Motor neuron (in vitro differentiated cells): ENCODE measurements at regions not wholly inside any gene's neighbourhood (a gene's known extent, or its start where the extent isn't known, plus 50 kb on each side); places are given as distances from the start of the nearest gene placed in this dataset.
A peak's percentile ranks its signal among the peaks of the same experiment; 100 is the strongest.
"Not testable (repeated sequence)": the region's sequence is repeated elsewhere in the genome, so short reads cannot be mapped to it uniquely, and the experiment has no call there.

Experiments used
- ATAC-seq, 8 experiments: fragments of 200-7000 bp; cut with Tn5 transposase; replicated peaks in 6 of 8; 2 replicates each; pipeline ENCODE4 v1.8.0; 2021; ENCODE audit warnings: mild to moderate bottlenecking in 8 of 8, moderate library complexity in 8 of 8
- H3K27ac ChIP-seq, 2 donors: fragments of 250-450 bp; sonication (Bioruptor Pico); 2 replicates each; pipeline ENCODE4 v1.9.0; 2021; ENCODE audit warnings: antibody characterized with exemption in 2 of 2, mild to moderate bottlenecking in 2 of 2, moderate library complexity in 1 of 2
- H3K4me1 ChIP-seq, 2 donors: fragments of 250-450 bp; sonication (Bioruptor Pico); replicated peaks in 1 of 2; 2 replicates each; pipeline ENCODE4 v1.6.1; 2021; ENCODE audit warnings: antibody characterized with exemption in 2 of 2, mild to moderate bottlenecking in 2 of 2, moderate library complexity in 1 of 2
- H3K4me3 ChIP-seq, 5 donors: fragments of 250-450 bp; sonication (Bioruptor Pico); 2 replicates each; pipeline ENCODE4 v1.9.0; 2021; ENCODE audit warnings: antibody characterized with exemption in 5 of 5, mild to moderate bottlenecking in 5 of 5, moderate library complexity in 4 of 5
- WGBS, 10 experiments: fragments of 450-650 bp; shearing (Covaris generic); methylation state at CpG; one replicate each; pipeline ENCODE4 v1.0.0; 2022; 5-methylcytosine and 5-hydroxymethylcytosine counted together
- in situ Hi-C, 9 experiments: fragments of 400-800 bp; cut with MboI; loops; one replicate each; pipeline ENCODE4 v1.15.0; 2021; ENCODE audit warnings: low sequenced_read_pairs in 9 of 9, low pct_unique_long_range_greater_than_20kb in 2 of 9; ENCODE audit not compliant: unreplicated experiment in 9 of 9

GRCh38 chr5:153347611-153348010, 142.9 kb upstream of the GRIA1 start:
- no peak for ATAC-seq
- in situ Hi-C loops = no loop called here

GRCh38 chr5:153350175-153350883, 140.1 kb upstream of the GRIA1 start:
- peak in 6 of 8 experiments; percentile 37 to 78 (median 72) for ATAC-seq
- no peak overlapping the region for H3K27ac ChIP-seq
- WGBS, 10 experiments = 0 to 60% (median 31%) methylated on average over 1 to 5 of the region's 5 CpGs; no CpG with 5 or more reads in 2 of the 10 experiments
- in situ Hi-C loops = no loop called here
- H3K4me1 ChIP-seq = peaks cover 19 to 30% of the 10 kb centered on the region in 2 donors
- no peak overlapping the region for H3K4me3 ChIP-seq

More at GRCh38 chr5:153347611-153348010, 142.9 kb upstream of the GRIA1 start:
- Histone ChIP-seq H3K27ac (no peak overlapping the region), H3K4me1 (peaks cover 9 to 18% of the 10 kb centered on the region in 2 donors), H3K4me3 (no peak overlapping the region)
- 20 to 100% (median 75%) methylated on average over 1 of the region's 1 CpG; no CpG with 5 or more reads in 3 of the 10 experiments for WGBS, 10 experiments

DNA sequence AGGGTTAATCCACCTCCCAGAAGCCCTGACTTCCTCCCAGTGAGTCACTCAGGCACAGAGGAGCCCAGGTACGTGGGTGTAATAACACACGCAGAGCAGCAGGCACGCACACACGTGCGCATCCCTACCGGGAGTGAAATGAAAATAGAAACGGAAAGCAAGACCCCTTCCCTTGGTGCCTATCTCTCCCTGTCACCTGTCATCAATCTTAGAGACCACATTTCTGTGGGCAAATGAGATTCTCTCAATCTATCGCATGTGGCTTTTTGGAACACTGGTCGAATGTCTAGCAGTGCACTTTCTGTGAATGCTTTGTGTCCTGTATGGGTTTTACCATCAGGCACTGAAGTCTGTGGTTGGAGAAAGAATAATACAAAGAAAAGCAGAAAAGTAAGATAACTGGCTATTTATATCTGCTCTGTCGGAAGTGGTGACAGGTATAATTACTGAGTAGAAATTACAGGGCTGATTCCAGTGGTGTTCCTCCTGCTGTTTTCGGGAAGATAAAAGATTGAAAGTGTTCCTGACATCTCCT, 137.7 kb upstream of the GRIA1 start:
- ATAC-seq = peak in 5 of 8 experiments; percentile 73 to 88 (median 86)
- H3K4me3 ChIP-seq = no peak overlapping the region
- in situ Hi-C loops = no loop called here
- no peak overlapping the region for H3K27ac ChIP-seq
- H3K4me1 ChIP-seq = peaks cover 19 to 27% of the 10 kb centered on the region in 2 donors
- 38 to 68% (median 53%) methylated on average over 1 to 10 of the region's 11 CpGs; no CpG with 5 or more reads in 1 of the 10 experiments for WGBS, 10 experiments

DNA sequence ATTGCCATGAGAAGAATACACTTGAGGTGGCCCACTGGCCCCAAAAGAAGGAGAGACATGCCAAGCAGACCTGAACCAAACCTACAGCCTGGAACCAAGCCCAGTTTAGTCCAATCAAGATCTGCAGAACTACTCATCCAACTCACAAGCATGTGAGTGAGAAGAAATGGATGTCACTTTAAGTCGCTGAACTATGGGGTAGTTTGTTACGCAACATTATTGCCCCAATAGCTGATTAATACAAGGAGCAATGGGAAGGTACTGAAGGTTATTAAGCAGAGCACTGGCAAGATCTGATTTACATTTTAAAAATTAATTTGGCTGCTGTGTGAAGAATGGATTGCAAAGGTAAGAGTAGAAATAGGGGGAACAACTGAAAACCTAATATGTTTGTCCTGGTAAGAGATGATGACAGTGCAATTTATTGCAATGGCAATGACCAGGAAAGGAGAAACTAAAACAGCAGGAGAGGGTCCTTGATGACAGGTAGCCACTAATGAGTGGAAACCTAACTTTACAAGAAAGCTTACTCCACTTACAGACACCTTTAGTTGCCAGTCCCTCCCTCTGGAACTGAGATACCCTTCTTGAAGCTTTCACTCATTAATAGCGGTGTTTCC, 132.9 kb upstream of the GRIA1 start:
- Histone ChIP-seq H3K4me3 (no peak overlapping the region), H3K27ac (no peak overlapping the region), H3K4me1 (peaks cover 28 to 30% of the 10 kb centered on the region in 2 donors)
- no peak for ATAC-seq
- in situ Hi-C loops = no loop called here
- WGBS, 10 experiments = 40 to 100% (median 85%) methylated on average over 1 to 3 of the region's 3 CpGs; no CpG with 5 or more reads in 1 of the 10 experiments

- peak in 2 of 8 experiments; percentile 61 to 62 for ATAC-seq
- H3K4me1 ChIP-seq = peaks cover 22 to 23% of the 10 kb centered on the region in 2 donors
- 0 to 67% (median 61%) methylated on average over 2 to 3 of the region's 3 CpGs; no CpG with 5 or more reads in 1 of the 10 experiments for WGBS, 10 experiments
- no peak overlapping the region for H3K27ac ChIP-seq
- in situ Hi-C loops = no loop called here
- H3K4me3 ChIP-seq = no peak overlapping the region
These were observed 132.0 kb upstream of the GRIA1 start for GRCh38 chr5:153358315-153358976.

- ATAC-seq = no peak
- H3K4me1 ChIP-seq = peaks cover 20 to 27% of the 10 kb centered on the region in 2 donors
- no peak overlapping the region for H3K27ac ChIP-seq
- in situ Hi-C loops = no loop called here
- 19 to 100% (median 85%) methylated on average over 1 of the region's 1 CpG; no CpG with 5 or more reads in 2 of the 10 experiments for WGBS, 10 experiments
- H3K4me3 ChIP-seq = no peak overlapping the region
These were observed 129.6 kb upstream of the GRIA1 start for GRCh38 chr5:153360860-153361259.

- Histone ChIP-seq H3K4me1 (peaks cover 20 to 27% of the 10 kb centered on the region in 2 donors), H3K27ac (no peak overlapping the region), H3K4me3 (no peak overlapping the region)
- in situ Hi-C loops = no loop called here
- peak in 5 of 8 experiments; percentile 38 to 77 (median 62) for ATAC-seq
- 4 to 45% (median 20%) methylated on average over 1 to 3 of the region's 3 CpGs; no CpG with 5 or more reads in 3 of the 10 experiments for WGBS, 10 experiments
These were observed 128.6 kb upstream of the GRIA1 start for GRCh38 chr5:153361735-153362409.

- no peak overlapping the region for H3K27ac ChIP-seq
- peaks cover 14 to 27% of the 10 kb centered on the region in 2 donors for H3K4me1 ChIP-seq
- H3K4me3 ChIP-seq = no peak overlapping the region
- in situ Hi-C loops = no loop called here
- no peak for ATAC-seq
These were observed 124.9 kb upstream of the GRIA1 start for GRCh38 chr5:153365547-153365946.

DNA sequence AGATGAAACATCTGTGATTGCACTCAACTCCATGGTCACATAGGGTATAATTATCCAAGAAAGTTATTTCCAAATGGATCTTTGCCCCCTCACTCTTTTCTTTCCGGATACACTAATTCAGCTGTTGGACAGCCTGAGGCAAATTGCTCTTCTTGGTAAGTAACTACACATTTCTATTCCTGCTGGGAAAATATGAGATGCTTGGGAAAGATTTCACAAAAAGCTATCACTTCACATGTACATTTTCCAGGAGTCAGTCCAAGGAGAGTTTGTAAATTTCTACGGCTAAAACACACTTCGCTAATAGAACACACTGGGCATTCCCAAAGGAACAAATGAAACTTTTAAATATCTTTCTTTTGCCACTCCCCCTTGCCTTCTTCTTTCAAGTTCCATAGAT, 123.0 kb upstream of the GRIA1 start:
- WGBS, 10 experiments = 17 to 100% (median 78%) methylated on average over 1 to 3 of the region's 3 CpGs; no CpG with 5 or more reads in 3 of the 10 experiments
- H3K4me1 ChIP-seq = peaks cover 6 to 18% of the 10 kb centered on the region in 2 donors
- ATAC-seq = no peak
- no peak overlapping the region for H3K27ac ChIP-seq
- in situ Hi-C loops = no loop called here
- no peak overlapping the region for H3K4me3 ChIP-seq

DNA sequence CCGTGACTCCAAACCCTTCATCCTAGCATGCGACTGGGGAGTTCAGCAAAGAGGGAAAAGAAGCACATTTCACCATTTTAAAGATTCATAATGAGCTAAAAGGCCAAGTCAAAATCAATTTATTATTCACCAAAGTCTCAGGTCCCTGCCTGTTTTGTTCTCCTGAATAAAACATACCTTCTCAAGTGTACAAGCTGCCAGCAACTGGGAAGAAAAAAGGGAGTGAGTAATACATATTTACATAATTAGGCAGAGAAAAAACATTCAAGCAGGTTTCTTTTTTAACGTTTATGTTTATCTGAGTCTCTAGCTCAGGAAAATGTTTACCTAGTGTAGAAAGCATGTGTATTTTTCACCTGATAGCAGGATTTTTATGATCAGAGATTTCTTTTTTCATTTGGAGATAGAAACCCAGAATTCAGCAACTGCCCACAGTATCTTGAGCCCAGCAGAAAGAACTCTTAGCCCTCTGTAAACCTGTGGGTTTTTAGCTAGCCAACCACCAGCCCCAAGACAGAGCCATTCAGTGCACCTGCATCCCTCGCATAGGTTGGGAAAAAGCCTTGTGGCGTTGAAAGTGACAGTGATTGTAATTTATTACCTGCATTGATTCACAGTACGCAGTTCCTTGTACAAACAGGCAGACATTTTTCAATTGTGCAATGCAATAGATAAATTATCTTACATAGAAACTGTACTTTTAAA, 117.9 kb upstream of the GRIA1 start:
- peak; percentile 69 to 96 (median 82) for ATAC-seq
- in situ Hi-C loops = no loop called here
- 0 to 60% (median 34%) methylated on average over 2 to 6 of the region's 6 CpGs for WGBS, 10 experiments

GRCh38 chr5:153373130-153373498, 117.4 kb upstream of the GRIA1 start:
- Histone ChIP-seq H3K4me1 (peaks cover 11 to 16% of the 10 kb centered on the region in 2 donors), H3K4me3 (no peak overlapping the region), H3K27ac (no peak overlapping the region)
- peak in 5 of 8 experiments; percentile 43 to 78 (median 64) for ATAC-seq
- in situ Hi-C loops = no loop called here
- 16 to 70% (median 57%) methylated on average over 2 to 4 of the region's 4 CpGs; no CpG with 5 or more reads in 1 of the 10 experiments for WGBS, 10 experiments

More for the DNA sequence above, 117.9 kb upstream of the GRIA1 start:
- no peak overlapping the region for H3K27ac ChIP-seq
- peaks cover 11 to 16% of the 10 kb centered on the region in 2 donors for H3K4me1 ChIP-seq
- H3K4me3 ChIP-seq = no peak overlapping the region

GRCh38 chr5:153381630-153382029, 108.8 kb upstream of the GRIA1 start:
- H3K4me3 ChIP-seq, ATAC-seq, H3K4me1 ChIP-seq, in situ Hi-C loops, H3K27ac ChIP-seq: not testable (repeated sequence)
- WGBS, 10 experiments = 94 to 100% (median 100%) methylated on average over 1 to 2 of the region's 10 CpGs; no CpG with 5 or more reads in 7 of the 10 experiments
